ENCODE measurements at regions not wholly inside any gene's neighbourhood (a gene's known extent, or its start where the extent isn't known, plus 50 kb on each side); places are given as distances from the start of the nearest gene placed in this dataset.

Small RNA genes lying in the stretch of these regions (small RNA-seq; reads per million reads assigned to genes)
- gene RF00019, result 0 reads per million in 2 experiments
